Small intestine (tissue), 7 donors: ENCODE measurements at regions not wholly inside any gene's neighbourhood (a gene's known extent, or its start where the extent isn't known, plus 50 kb on each side); places are given as distances from the start of the nearest gene placed in this dataset.

Experiments used
- DNase-seq, 2 donors: peaks; one replicate each; pipeline versions ENCODE4 v3.0.0 to v3.0.0-alpha.2; 2013
- FAIRE-seq: peaks from 2 replicates; lab custom pipeline; 2012; peaks lifted over from hg19 to GRCh38; lab: Jason Lieb, UNC
- H3K27ac ChIP-seq, 3 donors: one replicate each; pipeline ENCODE4 v1.5.1; 2013; ENCODE audit warnings: low read length in 2 of 3, mild to moderate bottlenecking in 2 of 3, control low read depth in 1 of 3, inconsistent platforms in 1 of 3, low read depth in 1 of 3, moderate library complexity in 1 of 3
- H3K27me3 ChIP-seq, 3 donors: one replicate each; pipeline ENCODE4 v1.6.1; 2013; ENCODE audit warnings: low read length in 3 of 3, inconsistent platforms in 1 of 3; ENCODE audit not compliant: control insufficient read depth in 3 of 3, insufficient read depth in 3 of 3
- H3K36me3 ChIP-seq, 3 donors: one replicate each; pipeline ENCODE4 v1.6.1; 2013; ENCODE audit warnings: low read length in 3 of 3, inconsistent platforms in 1 of 3, low read depth in 1 of 3, mild to moderate bottlenecking in 1 of 3, moderate library complexity in 1 of 3; ENCODE audit not compliant: control insufficient read depth in 3 of 3, insufficient read depth in 2 of 3
- H3K4me1 ChIP-seq, 3 donors: one replicate each; pipeline ENCODE4 v1.6.1; 2013; ENCODE audit warnings: low read length in 2 of 3, inconsistent platforms in 1 of 3, low read depth in 1 of 3, mild to moderate bottlenecking in 1 of 3, moderate library complexity in 1 of 3; ENCODE audit not compliant: control insufficient read depth in 3 of 3, insufficient read depth in 2 of 3
- H3K4me3 ChIP-seq, 3 donors: one replicate each; pipeline ENCODE4 v1.5.1; 2013; ENCODE audit warnings: low read length in 3 of 3, control low read depth in 1 of 3, inconsistent platforms in 1 of 3, low read depth in 1 of 3, mild to moderate bottlenecking in 1 of 3, moderate library complexity in 1 of 3
- H3K9me3 ChIP-seq, 2 donors: one replicate each; pipeline ENCODE4 v1.6.1; 2013; ENCODE audit warnings: low read depth in 1 of 2, low read length in 1 of 2; ENCODE audit not compliant: control insufficient read depth in 2 of 2, insufficient read depth in 1 of 2
- WGBS, 3 donors: extraction: QIAGEN DNeasy Blood & Tissue Kit; methylation state at CpG; one replicate each; pipeline ENCODE4 v1.1.7; 2013; 5-methylcytosine and 5-hydroxymethylcytosine counted together
- donor health status: healthy with polysubstance abuse.
- donor health status: control.
- donor health status: control.
- donor health status: Bipolar disorder and iron deficiency.
- donor health status: healthy.

- H3K9me3 ChIP-seq = peaks cover 0 to 3% of the 10 kb centered on the region in 2 donors
- DNase-seq (no peak), FAIRE-seq (no peak)
- no peaks in the 10 kb centered on the region for H3K27me3 ChIP-seq
- H3K36me3 ChIP-seq = no peaks in the 10 kb centered on the region
- no peak overlapping the region for H3K27ac ChIP-seq
- H3K4me3 ChIP-seq = no peak overlapping the region
- H3K4me1 ChIP-seq = peaks cover 0 to 4% (median 2%) of the 10 kb centered on the region in 3 donors
- 71 to 88% (median 84%) methylated on average over 5 of the region's 5 CpGs for WGBS, 3 donors
These were observed 117.1 kb downstream of the NUDT12 start for GRCh38 chr5:103445426-103446035.

GRCh38 chr5:103444333-103445038 lies 118.1 kb downstream of the NUDT12 start:
- 57 to 68% (median 64%) methylated on average over 4 of the region's 4 CpGs for WGBS, 3 donors
- Histone ChIP-seq H3K9me3 (peaks cover 0 to 7% of the 10 kb centered on the region in 2 donors), H3K4me1 (peaks cover 0 to 4% (median 2%) of the 10 kb centered on the region in 3 donors), H3K36me3 (no peaks in the 10 kb centered on the region), H3K27me3 (no peaks in the 10 kb centered on the region), H3K4me3 (no peak overlapping the region), H3K27ac (peak overlapping the region in 1 of 3 donors; percentile 60)
- DNase-seq (peak; percentile 30 to 80), FAIRE-seq (no peak)

GRCh38 chr5:103442750-103443149 lies 119.8 kb downstream of the NUDT12 start:
- FAIRE-seq (no peak), DNase-seq (no peak)
- no peaks in the 10 kb centered on the region for H3K27me3 ChIP-seq
- 94 to 95% (median 95%) methylated on average over 5 of the region's 5 CpGs for WGBS, 3 donors
- H3K9me3 ChIP-seq = peaks cover 0 to 7% of the 10 kb centered on the region in 2 donors
- peaks cover 0 to 4% (median 2%) of the 10 kb centered on the region in 3 donors for H3K4me1 ChIP-seq
- H3K36me3 ChIP-seq = no peaks in the 10 kb centered on the region
- no peak overlapping the region for H3K4me3 ChIP-seq
- H3K27ac ChIP-seq = no peak overlapping the region

GRCh38 chr5:103441523-103441922 lies 121.1 kb downstream of the NUDT12 start:
- H3K4me1 ChIP-seq = peaks cover 0 to 4% (median 2%) of the 10 kb centered on the region in 3 donors
- no peaks in the 10 kb centered on the region for H3K27me3 ChIP-seq
- H3K9me3 ChIP-seq = peaks cover 0 to 9% of the 10 kb centered on the region in 2 donors
- FAIRE-seq = no peak
- WGBS, 3 donors = 63 to 67% (median 65%) methylated on average over 2 of the region's 2 CpGs
- no peak overlapping the region for H3K27ac ChIP-seq
- no peak for DNase-seq
- no peak overlapping the region for H3K4me3 ChIP-seq
- H3K36me3 ChIP-seq = no peaks in the 10 kb centered on the region

GRCh38 chr5:103439007-103439406 lies 123.6 kb downstream of the NUDT12 start:
- WGBS, 3 donors = 20 to 34% (median 32%) methylated on average over 2 of the region's 2 CpGs
- no peaks in the 10 kb centered on the region for H3K36me3 ChIP-seq
- FAIRE-seq (peak; percentile 33), DNase-seq (peak in 1 of 2 donors; percentile 68)
- no peaks in the 10 kb centered on the region for H3K4me1 ChIP-seq
- no peak overlapping the region for H3K4me3 ChIP-seq
- no peak overlapping the region for H3K27ac ChIP-seq
- no peaks in the 10 kb centered on the region for H3K27me3 ChIP-seq
- peaks cover 0 to 9% of the 10 kb centered on the region in 2 donors for H3K9me3 ChIP-seq

GRCh38 chr5:103436656-103437055 lies 125.9 kb downstream of the NUDT12 start:
- 83 to 96% (median 91%) methylated on average over 2 of the region's 2 CpGs for WGBS, 3 donors
- FAIRE-seq (no peak), DNase-seq (no peak)
- H3K4me1 ChIP-seq = no peaks in the 10 kb centered on the region
- no peaks in the 10 kb centered on the region for H3K27me3 ChIP-seq
- H3K36me3 ChIP-seq = no peaks in the 10 kb centered on the region
- no peak overlapping the region for H3K27ac ChIP-seq
- H3K4me3 ChIP-seq = no peak overlapping the region
- peaks cover 0 to 9% of the 10 kb centered on the region in 2 donors for H3K9me3 ChIP-seq

GRCh38 chr5:103436112-103436511 lies 126.5 kb downstream of the NUDT12 start:
- Histone ChIP-seq H3K27ac (no peak overlapping the region), H3K36me3 (no peaks in the 10 kb centered on the region), H3K4me1 (no peaks in the 10 kb centered on the region), H3K27me3 (no peaks in the 10 kb centered on the region), H3K4me3 (no peak overlapping the region), H3K9me3 (peaks cover 0 to 8% of the 10 kb centered on the region in 2 donors)
- FAIRE-seq (no peak), DNase-seq (no peak)
- 67 to 81% (median 71%) methylated on average over 1 of the region's 1 CpG for WGBS, 3 donors

GRCh38 chr5:103435136-103435889 lies 127.3 kb downstream of the NUDT12 start:
- 86 to 95% (median 91%) methylated on average over 4 of the region's 4 CpGs for WGBS, 3 donors
- Histone ChIP-seq H3K4me1 (no peaks in the 10 kb centered on the region), H3K27ac (no peak overlapping the region), H3K36me3 (no peaks in the 10 kb centered on the region), H3K4me3 (no peak overlapping the region), H3K27me3 (no peaks in the 10 kb centered on the region), H3K9me3 (peaks cover 0 to 5% of the 10 kb centered on the region in 2 donors)
- no peak for DNase-seq
- no peak for FAIRE-seq
